Keratinocyte (primary cell): ENCODE measurements at regions not wholly inside any gene's neighbourhood (a gene's known extent, or its start where the extent isn't known, plus 50 kb on each side); places are given as distances from the start of the nearest gene placed in this dataset.

Source experiments
- DNase-seq: peaks from one replicate; pipeline ENCODE4 v3.0.0-alpha.2; 2011; ENCODE audit warnings: low read depth, missing footprints, low spot score
- FAIRE-seq: peaks from 2 replicates; lab custom pipeline; 2011; peaks lifted over from hg19 to GRCh38; lab: Jason Lieb, UNC
- H2AFZ ChIP-seq: 2 replicates; pipeline ENCODE4 v1.6.0; 2012; ENCODE audit warnings: low read length, control low read depth, inconsistent platforms; ENCODE audit not compliant: control insufficient read depth
- H3K27ac ChIP-seq: 2 replicates; pipeline ENCODE4 v1.5.1; 2011; ENCODE audit warnings: low read length; ENCODE audit not compliant: control insufficient read depth, insufficient read depth
- H3K27me3 ChIP-seq: 3 replicates; pipeline ENCODE4 v1.6.0; 2011; ENCODE audit warnings: low read length; ENCODE audit not compliant: control insufficient read depth, insufficient read depth; ENCODE audit errors: extremely low read depth
- H3K36me3 ChIP-seq, 2 experiments: 2 replicates in 1 of 2; 3 replicates in 1 of 2; pipeline ENCODE4 v1.5.1; 2011; ENCODE audit warnings: low read length in 2 of 2, mild to moderate bottlenecking in 1 of 2; ENCODE audit not compliant: control insufficient read depth in 2 of 2, insufficient read depth in 2 of 2; ENCODE audit errors: extremely low read depth in 1 of 2
- H3K4me1 ChIP-seq: 3 replicates; pipeline ENCODE4 v1.5.1; 2011; ENCODE audit warnings: low read length; ENCODE audit not compliant: control insufficient read depth, insufficient read depth; ENCODE audit errors: extremely low read depth
- H3K4me2 ChIP-seq: 3 replicates; pipeline ENCODE4 v1.6.0; 2011; ENCODE audit warnings: low read depth, low read length; ENCODE audit not compliant: control insufficient read depth, insufficient read depth; ENCODE audit errors: extremely low read depth
- H3K4me3 ChIP-seq, 3 experiments: fragments of 200-600 bp in 1 of 3; sonication (generic) in 1 of 3; 2 replicates in 2 of 3; 3 replicates in 1 of 3; pipeline ENCODE4 v1.5.1; 2011 to 2016; ENCODE audit warnings: low read length in 3 of 3, mild to moderate bottlenecking in 3 of 3, control low read depth in 2 of 3, inconsistent platforms in 1 of 3, low read depth in 1 of 3, mixed read lengths in 1 of 3, mixed run types in 1 of 3, moderate library complexity in 1 of 3; ENCODE audit not compliant: control insufficient read depth in 2 of 3, insufficient read depth in 2 of 3; ENCODE audit errors: extremely low read depth in 1 of 3
- H3K79me2 ChIP-seq: 2 replicates; pipeline ENCODE4 v1.6.0; 2012; ENCODE audit warnings: low read length; ENCODE audit not compliant: control insufficient read depth, insufficient read depth
- H3K9ac ChIP-seq: 3 replicates; pipeline ENCODE4 v1.6.0; 2011; ENCODE audit warnings: low read length; ENCODE audit not compliant: control insufficient read depth, insufficient read depth; ENCODE audit errors: extremely low read depth
- H3K9me1 ChIP-seq: 3 replicates; pipeline ENCODE4 v1.6.0; 2011; ENCODE audit warnings: low read length; ENCODE audit not compliant: control insufficient read depth, insufficient read depth; ENCODE audit errors: extremely low read depth
- H3K9me3 ChIP-seq: 2 replicates; pipeline ENCODE4 v1.5.1; 2012; ENCODE audit warnings: low read depth, low read length; ENCODE audit not compliant: control insufficient read depth
- H4K20me1 ChIP-seq: 3 replicates; pipeline ENCODE4 v1.6.0; 2011; ENCODE audit warnings: low read length; ENCODE audit not compliant: control insufficient read depth, insufficient read depth; ENCODE audit errors: extremely low read depth
- CTCF ChIP-seq, 3 experiments: IDR thresholded peaks in 1 of 3; conservative IDR thresholded peaks in 1 of 3; optimal IDR thresholded peaks in 1 of 3; 2 replicates in 2 of 3; 3 replicates in 1 of 3; pipeline versions ENCODE3 to v1.5.1; 2011; ENCODE audit warnings: low read length in 3 of 3, mild to moderate bottlenecking in 3 of 3, moderate library complexity in 2 of 3, control low read depth in 1 of 3, inconsistent platforms in 1 of 3; ENCODE audit not compliant: insufficient read depth in 2 of 3; ENCODE audit errors: extremely low read depth in 1 of 3
- EZH2 ChIP-seq: IDR thresholded peaks from one replicate; pipeline ENCODE4 v1.6.1; 2012; ENCODE audit warnings: inconsistent platforms, mild to moderate bottlenecking, low read length, moderate library complexity
- dilution Hi-C: fragments of 300-500 bp; cut with MboI; formaldehyde crosslinking; loops from one replicate; pipeline ENCODE4 v1.7.0; 2020; ENCODE audit warnings: low sequenced_read_pairs; ENCODE audit not compliant: extremely low pct_ligation_motif_present

- H3K4me1 ChIP-seq = no peaks in the 10 kb centered on the region
- no peaks in the 10 kb centered on the region for H3K9me1 ChIP-seq
- no peak for TF ChIP-seq EZH2
- H2AFZ ChIP-seq = no peak overlapping the region
- DNase-seq = no peak
- H4K20me1 ChIP-seq = no peaks in the 10 kb centered on the region
- dilution Hi-C loops = no loop called here
- no peaks in the 10 kb centered on the region for H3K9me3 ChIP-seq
- no peaks in the 10 kb centered on the region for H3K36me3 ChIP-seq
- H3K27ac ChIP-seq = no peak overlapping the region
- H3K4me3 ChIP-seq = no peak overlapping the region
- no peak overlapping the region for H3K9ac ChIP-seq
- no peaks in the 10 kb centered on the region for H3K27me3 ChIP-seq
- FAIRE-seq = no peak
- no peaks in the 10 kb centered on the region for H3K79me2 ChIP-seq
- H3K4me2 ChIP-seq = no peak overlapping the region
Measured at GRCh38 chr14:97851428-97851995, 1054.3 kb downstream of the VRK1 start.

- no peaks in the 10 kb centered on the region for H3K79me2 ChIP-seq
Measured at GRCh38 chr14:97854918-97855317, 1057.7 kb downstream of the VRK1 start.

More at GRCh38 chr14:97854918-97855317, 1057.7 kb downstream of the VRK1 start:
- TF ChIP-seq CTCF (optimal IDR thresholded peaks at IDR 0.05 in 1 of 3, IDR thresholded peaks at IDR 0.05 in 1 of 3, conservative IDR thresholded peaks at IDR 0.05 in 1 of 3; ENCODE audit: extremely low read depth in 1 of 3, insufficient read depth in 2 of 3, low read length in 3 of 3) = no peak
- no peak for TF ChIP-seq EZH2
- Histone ChIP-seq H3K4me1 (no peaks in the 10 kb centered on the region), H3K36me3 (no peaks in the 10 kb centered on the region), H2AFZ (no peak overlapping the region), H3K4me2 (no peak overlapping the region), H3K9me1 (no peaks in the 10 kb centered on the region), H4K20me1 (no peaks in the 10 kb centered on the region), H3K4me3 (no peak overlapping the region), H3K9me3 (no peaks in the 10 kb centered on the region), H3K9ac (no peak overlapping the region), H3K27me3 (no peaks in the 10 kb centered on the region), H3K27ac (no peak overlapping the region)
- dilution Hi-C loops = no loop called here
- DNase-seq (no peak), FAIRE-seq (no peak)
